ENCODE measurements at regions not wholly inside any gene's neighbourhood (a gene's known extent, or its start where the extent isn't known, plus 50 kb on each side); places are given as distances from the start of the nearest gene placed in this dataset.

GRCh38 chr20:50408526-50409364 is 101.4 kb upstream of the PTPN1 start:
- peaks cover 0 to 18% (median 12%) of the 10 kb centered on the region in 4 donors for H3K4me1 ChIP-seq
- H3K27ac ChIP-seq, result peak overlapping the region; percentile 33 to 63 (median 54)
- intact Hi-C loops (cut with DNase I; ENCODE audit: low total_unique reads) (no loop called here), in situ Hi-C loops (cut with MboI; ENCODE audit: low pct_ligation_motif_present in 1 of 4, low pct_unique_long_range_greater_than_20kb in 1 of 4, low sequenced_read_pairs in 3 of 4) (no loop called here)
- WGBS, 2 donors (ENCODE audit: low coverage in 1 of 2), result 67 to 79% methylated on average over 8 to 15 of the region's 15 CpGs
- TF ChIP-seq POLR2AphosphoS5 (IDR thresholded peaks at IDR 0.05) (no peak), POLR2A (IDR thresholded peaks at IDR 0.05) (no peak), CTCF (IDR thresholded peaks at IDR 0.05) (no peak), EP300 (IDR thresholded peaks at IDR 0.05; ENCODE audit: low read depth) (no peak)
- H3K4me3 ChIP-seq, result no peak overlapping the region
- no peak for DNase-seq
- H3K9me3 ChIP-seq, result no peaks in the 10 kb centered on the region
- no peaks in the 10 kb centered on the region for H3K36me3 ChIP-seq
- no peaks in the 10 kb centered on the region for H3K27me3 ChIP-seq

- peak overlapping the region; percentile 33 to 63 (median 54) for H3K27ac ChIP-seq
- no peaks in the 10 kb centered on the region for H3K9me3 ChIP-seq
- in situ Hi-C loops (cut with MboI; ENCODE audit: low pct_ligation_motif_present in 1 of 4, low pct_unique_long_range_greater_than_20kb in 1 of 4, low sequenced_read_pairs in 3 of 4), result no loop called here
- H3K4me3 ChIP-seq, result no peak overlapping the region
- no peaks in the 10 kb centered on the region for H3K36me3 ChIP-seq
- TF ChIP-seq EP300 (IDR thresholded peaks at IDR 0.05; ENCODE audit: low read depth) (no peak), POLR2A (IDR thresholded peaks at IDR 0.05) (no peak), CTCF (IDR thresholded peaks at IDR 0.05) (no peak), POLR2AphosphoS5 (IDR thresholded peaks at IDR 0.05) (peak; percentile 36 to 57 (median 53))
- no peak for DNase-seq
- 29 to 49% methylated on average over 3 of the region's 3 CpGs for WGBS, 2 donors (ENCODE audit: low coverage in 1 of 2)
- peaks cover 2 to 19% (median 13%) of the 10 kb centered on the region in 4 donors for H3K4me1 ChIP-seq
- no peaks in the 10 kb centered on the region for H3K27me3 ChIP-seq
- intact Hi-C loops (cut with DNase I; ENCODE audit: low total_unique reads), result no loop called here
Observed at GRCh38 chr20:50409495-50409894, 100.7 kb upstream of the PTPN1 start.

GRCh38 chr20:50410343-50410742 is 99.8 kb upstream of the PTPN1 start:
- TF ChIP-seq EP300 (IDR thresholded peaks at IDR 0.05; ENCODE audit: low read depth) (no peak), CTCF (IDR thresholded peaks at IDR 0.05) (no peak), POLR2A (IDR thresholded peaks at IDR 0.05) (no peak), POLR2AphosphoS5 (IDR thresholded peaks at IDR 0.05) (no peak)
- Histone ChIP-seq H3K27me3 (no peaks in the 10 kb centered on the region), H3K27ac (peak overlapping the region; percentile 14 to 45 (median 31)), H3K36me3 (no peaks in the 10 kb centered on the region), H3K4me1 (peaks cover 10 to 28% (median 20%) of the 10 kb centered on the region in 4 donors), H3K9me3 (no peaks in the 10 kb centered on the region), H3K4me3 (no peak overlapping the region)
- intact Hi-C loops (cut with DNase I; ENCODE audit: low total_unique reads) (no loop called here), in situ Hi-C loops (cut with MboI; ENCODE audit: low pct_ligation_motif_present in 1 of 4, low pct_unique_long_range_greater_than_20kb in 1 of 4, low sequenced_read_pairs in 3 of 4) (no loop called here)
- WGBS, 2 donors (ENCODE audit: low coverage in 1 of 2), result 94 to 96% methylated on average over 3 to 7 of the region's 7 CpGs
- no peak for DNase-seq

- H3K36me3 ChIP-seq, result no peaks in the 10 kb centered on the region
- TF ChIP-seq POLR2AphosphoS5 (IDR thresholded peaks at IDR 0.05) (no peak), EP300 (IDR thresholded peaks at IDR 0.05; ENCODE audit: low read depth) (no peak), CTCF (IDR thresholded peaks at IDR 0.05) (no peak), POLR2A (IDR thresholded peaks at IDR 0.05) (no peak)
- in situ Hi-C loops (cut with MboI; ENCODE audit: low pct_ligation_motif_present in 1 of 4, low pct_unique_long_range_greater_than_20kb in 1 of 4, low sequenced_read_pairs in 3 of 4) (no loop called here), intact Hi-C loops (cut with DNase I; ENCODE audit: low total_unique reads) (no loop called here)
- WGBS, 2 donors (ENCODE audit: low coverage in 1 of 2), result 48% methylated on average over 6 of the region's 6 CpGs; no CpG with 5 or more reads in 1 of the 2 donors
- no peak overlapping the region for H3K4me3 ChIP-seq
- H3K4me1 ChIP-seq, result peaks cover 24 to 44% (median 37%) of the 10 kb centered on the region in 4 donors
- peak overlapping the region; percentile 92 to 98 (median 96) for H3K27ac ChIP-seq
- peak; percentile 54 for DNase-seq
- no peaks in the 10 kb centered on the region for H3K9me3 ChIP-seq
- H3K27me3 ChIP-seq, result no peaks in the 10 kb centered on the region
Observed at GRCh38 chr20:50412069-50412468, 98.1 kb upstream of the PTPN1 start.
